ENCODE measurements at regions not wholly inside any gene's neighbourhood (a gene's known extent, or its start where the extent isn't known, plus 50 kb on each side); places are given as distances from the start of the nearest gene placed in this dataset.
"Not testable (repeated sequence)": the region's sequence is repeated elsewhere in the genome, so short reads cannot be mapped to it uniquely, and the experiment has no call there.

GRCh38 chr4:10388146-10388545 is 69.1 kb downstream of the ZNF518B start:
- H3K27ac ChIP-seq; DNase-seq; H3K27me3 ChIP-seq (replicated peaks in 1 of 7); H3K4me3 ChIP-seq; H3K4me1 ChIP-seq; H3K36me3 ChIP-seq; intact Hi-C loops (cut with DNase I; ENCODE audit: low total_unique reads): not testable (repeated sequence)
- peaks cover 0 to 17% (median 2%) of the 10 kb centered on the region in 8 donors for H3K9me3 ChIP-seq
- 53 to 63% (median 55%) methylated on average over 3 of the region's 3 CpGs for WGBS, 5 donors

GRCh38 chr4:10385994-10386394 is 71.2 kb downstream of the ZNF518B start:
- no peaks in the 10 kb centered on the region for H3K36me3 ChIP-seq
- no peak overlapping the region for H3K4me3 ChIP-seq
- peaks cover 0 to 7% (median 0%) of the 10 kb centered on the region in 8 donors for H3K9me3 ChIP-seq
- peaks cover 0 to 6% (median 0%) of the 10 kb centered on the region in 7 donors for H3K27me3 ChIP-seq (replicated peaks in 1 of 7)
- 80 to 92% (median 86%) methylated on average over 3 of the region's 3 CpGs for WGBS, 5 donors
- TF ChIP-seq POLR2A (IDR thresholded peaks at IDR 0.05), result no peak
- DNase-seq, result no peak
- no peaks in the 10 kb centered on the region for H3K4me1 ChIP-seq
- no peak overlapping the region for H3K27ac ChIP-seq
- intact Hi-C loops (cut with DNase I; ENCODE audit: low total_unique reads), result no loop called here

- no peak overlapping the region for H3K27ac ChIP-seq
- no peak for DNase-seq
- no peak for TF ChIP-seq POLR2A (IDR thresholded peaks at IDR 0.05)
- TF ChIP-seq POLR2AphosphoS5 (IDR thresholded peaks at IDR 0.05), result no peak
- TF ChIP-seq CTCF (IDR thresholded peaks at IDR 0.05 in 8 of 11, conservative IDR thresholded peaks at IDR 0.05 in 3 of 11), result no peak
- peaks cover 0 to 6% (median 0%) of the 10 kb centered on the region in 7 donors for H3K27me3 ChIP-seq (replicated peaks in 1 of 7)
- H3K4me3 ChIP-seq, result no peak overlapping the region
- H3K9me3 ChIP-seq, result no peaks in the 10 kb centered on the region
- no peaks in the 10 kb centered on the region for H3K36me3 ChIP-seq
- 45 to 81% (median 72%) methylated on average over 1 of the region's 1 CpG for WGBS, 5 donors
- intact Hi-C loops (cut with DNase I; ENCODE audit: low total_unique reads), result no loop called here
- H3K4me1 ChIP-seq, result no peaks in the 10 kb centered on the region
These were observed 72.3 kb downstream of the ZNF518B start for GRCh38 chr4:10384974-10385373.

DNA sequence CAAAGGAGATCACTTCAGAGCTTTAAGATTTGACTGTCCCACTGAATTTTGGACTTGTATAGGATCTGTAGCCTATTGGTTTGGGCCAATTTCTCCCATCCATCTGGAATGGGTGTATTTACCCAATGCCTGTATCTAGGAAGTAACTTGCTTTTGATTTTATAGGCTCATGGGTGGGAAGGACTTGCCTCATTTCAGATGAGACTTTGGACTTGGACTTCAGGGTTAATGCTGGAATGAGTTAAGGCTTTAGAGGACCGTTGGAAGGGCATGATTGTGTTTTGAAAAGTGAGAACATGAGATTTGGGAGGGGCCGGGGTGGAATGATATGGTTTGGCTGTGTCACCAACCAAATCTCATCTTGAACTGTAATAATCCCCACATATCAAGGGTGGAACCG is 73.8 kb downstream of the ZNF518B start:
- Histone ChIP-seq H3K27me3 (replicated peaks in 1 of 7) (peaks cover 0 to 6% (median 0%) of the 10 kb centered on the region in 7 donors), H3K4me3 (no peak overlapping the region), H3K9me3 (no peaks in the 10 kb centered on the region), H3K36me3 (no peaks in the 10 kb centered on the region), H3K4me1 (no peaks in the 10 kb centered on the region), H3K27ac (no peak overlapping the region)
- TF ChIP-seq CTCF (IDR thresholded peaks at IDR 0.05 in 8 of 11, conservative IDR thresholded peaks at IDR 0.05 in 3 of 11) (no peak), POLR2AphosphoS5 (IDR thresholded peaks at IDR 0.05) (no peak), POLR2A (IDR thresholded peaks at IDR 0.05) (no peak)
- WGBS, 5 donors, result 67 to 86% (median 83%) methylated on average over 3 of the region's 3 CpGs
- no peak for DNase-seq
- intact Hi-C loops (cut with DNase I; ENCODE audit: low total_unique reads), result no loop called here

GRCh38 chr4:10382171-10382570 is 75.1 kb downstream of the ZNF518B start:
- H3K9me3 ChIP-seq; H3K27ac ChIP-seq; H3K4me3 ChIP-seq; DNase-seq; H3K27me3 ChIP-seq (replicated peaks in 1 of 7); H3K36me3 ChIP-seq; intact Hi-C loops (cut with DNase I; ENCODE audit: low total_unique reads); H3K4me1 ChIP-seq: not testable (repeated sequence)
- 78 to 97% (median 93%) methylated on average over 1 of the region's 1 CpG for WGBS, 5 donors

DNA sequence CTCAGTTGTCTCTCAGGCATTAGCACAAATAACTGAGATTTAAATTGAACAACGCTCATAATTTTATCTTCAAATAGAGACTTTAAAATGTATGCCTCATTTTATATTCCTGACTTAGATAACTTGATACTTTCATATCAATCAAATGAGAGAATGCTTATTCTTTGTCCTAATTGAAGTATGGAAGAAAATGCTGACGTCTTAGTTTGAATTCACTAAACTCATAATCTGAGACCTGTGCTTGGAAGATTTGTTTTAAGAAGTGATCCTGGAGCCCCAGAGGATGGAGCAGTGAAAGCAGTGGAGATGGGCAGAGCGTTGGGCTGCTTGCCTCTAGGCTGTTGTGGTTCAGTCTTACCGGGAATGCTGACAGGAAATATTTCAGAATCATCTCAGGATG is 76.1 kb downstream of the ZNF518B start:
- Histone ChIP-seq H3K36me3 (no peaks in the 10 kb centered on the region), H3K9me3 (no peaks in the 10 kb centered on the region), H3K4me3 (no peak overlapping the region), H3K27ac (no peak overlapping the region), H3K4me1 (no peaks in the 10 kb centered on the region), H3K27me3 (replicated peaks in 1 of 7) (peaks cover 0 to 6% (median 0%) of the 10 kb centered on the region in 7 donors)
- WGBS, 5 donors, result 67 to 77% (median 73%) methylated on average over 4 of the region's 4 CpGs
- no peak for DNase-seq
- TF ChIP-seq CTCF (IDR thresholded peaks at IDR 0.05 in 8 of 11, conservative IDR thresholded peaks at IDR 0.05 in 3 of 11) (no peak), POLR2A (IDR thresholded peaks at IDR 0.05) (no peak), POLR2AphosphoS5 (IDR thresholded peaks at IDR 0.05) (no peak)
- intact Hi-C loops (cut with DNase I; ENCODE audit: low total_unique reads), result no loop called here

Data from spleen (tissue), 11 donors.